Activated naive CD8-positive, alpha-beta T cell treated with anti-CD3 and anti-CD28 coated beads for 36 hours (primary cell): ENCODE measurements at regions not wholly inside any gene's neighbourhood (a gene's known extent, or its start where the extent isn't known, plus 50 kb on each side); places are given as distances from the start of the nearest gene placed in this dataset.
"Not testable (repeated sequence)": the region's sequence is repeated elsewhere in the genome, so short reads cannot be mapped to it uniquely, and the experiment has no call there.

ENCODE experiments used
- DNase-seq: peaks from one replicate; pipeline ENCODE4 v3.0.0; 2021
- H3K27ac Mint-ChIP-seq: one replicate; pipeline ENCODE4 v1.8.0; 2022; ENCODE audit warnings: mild to moderate bottlenecking, moderate library complexity, mixed read lengths
- H3K27me3 Mint-ChIP-seq: one replicate; pipeline ENCODE4 v1.8.0; 2022; ENCODE audit warnings: mild to moderate bottlenecking, mixed read lengths
- H3K36me3 Mint-ChIP-seq: one replicate; pipeline ENCODE4 v1.8.0; 2021; ENCODE audit warnings: mild to moderate bottlenecking, mixed read lengths
- H3K4me1 Mint-ChIP-seq: one replicate; pipeline ENCODE4 v1.8.0; 2021; ENCODE audit warnings: mixed read lengths
- H3K4me3 Mint-ChIP-seq: one replicate; pipeline ENCODE4 v1.8.0; 2022; ENCODE audit warnings: mild to moderate bottlenecking, moderate library complexity, mixed read lengths
- H3K9me3 Mint-ChIP-seq: one replicate; pipeline ENCODE4 v1.8.0; 2022; ENCODE audit warnings: mixed read lengths

- Mint-ChIP-seq H3K4me1 (no peaks in the 10 kb centered on the region), H3K4me3 (no peak overlapping the region), H3K27me3 (no peaks in the 10 kb centered on the region), H3K9me3 (peaks cover 18% of the 10 kb centered on the region), H3K36me3 (no peaks in the 10 kb centered on the region), H3K27ac (no peak overlapping the region)
- no peak for DNase-seq
Measured at GRCh38 chr19:23597661-23598060, 89.4 kb downstream of the ZNF675 start.

GRCh38 chr19:23596872-23597271, 90.1 kb downstream of the ZNF675 start:
- H3K4me3 Mint-ChIP-seq, result no peak overlapping the region
- no peaks in the 10 kb centered on the region for H3K36me3 Mint-ChIP-seq
- H3K9me3 Mint-ChIP-seq, result peaks cover 19% of the 10 kb centered on the region
- no peaks in the 10 kb centered on the region for H3K4me1 Mint-ChIP-seq
- DNase-seq, result no peak
- H3K27me3 Mint-ChIP-seq, result no peaks in the 10 kb centered on the region
- H3K27ac Mint-ChIP-seq, result no peak overlapping the region

GRCh38 chr19:23594311-23594710, 92.7 kb downstream of the ZNF675 start:
- H3K36me3 Mint-ChIP-seq, DNase-seq, H3K4me3 Mint-ChIP-seq, H3K4me1 Mint-ChIP-seq, H3K27me3 Mint-ChIP-seq, H3K27ac Mint-ChIP-seq: not testable (repeated sequence)
- H3K9me3 Mint-ChIP-seq, result peaks cover 30% of the 10 kb centered on the region

- no peak overlapping the region for H3K27ac Mint-ChIP-seq
- peaks cover 20% of the 10 kb centered on the region for H3K9me3 Mint-ChIP-seq
- H3K4me1 Mint-ChIP-seq, result no peaks in the 10 kb centered on the region
- DNase-seq, result no peak
- H3K27me3 Mint-ChIP-seq, result no peaks in the 10 kb centered on the region
- H3K4me3 Mint-ChIP-seq, result no peak overlapping the region
- peaks cover 2% of the 10 kb centered on the region for H3K36me3 Mint-ChIP-seq
Measured at GRCh38 chr19:23587546-23587945, 99.5 kb downstream of the ZNF675 start.

GRCh38 chr19:23577501-23577900, 109.5 kb downstream of the ZNF675 start:
- no peak for DNase-seq
- Mint-ChIP-seq H3K27ac (no peak overlapping the region), H3K4me1 (no peaks in the 10 kb centered on the region), H3K27me3 (no peaks in the 10 kb centered on the region), H3K9me3 (peaks cover 22% of the 10 kb centered on the region), H3K4me3 (no peak overlapping the region), H3K36me3 (no peaks in the 10 kb centered on the region)

GRCh38 chr19:23571175-23571574, 115.8 kb downstream of the ZNF675 start:
- DNase-seq, result no peak
- Mint-ChIP-seq H3K27ac (no peak overlapping the region), H3K4me1 (no peaks in the 10 kb centered on the region), H3K27me3 (no peaks in the 10 kb centered on the region), H3K4me3 (no peak overlapping the region), H3K9me3 (peaks cover 46% of the 10 kb centered on the region), H3K36me3 (peaks cover 7% of the 10 kb centered on the region)

- H3K9me3 Mint-ChIP-seq, result peaks cover 40% of the 10 kb centered on the region
- DNase-seq, H3K27me3 Mint-ChIP-seq, H3K4me3 Mint-ChIP-seq, H3K36me3 Mint-ChIP-seq, H3K27ac Mint-ChIP-seq, H3K4me1 Mint-ChIP-seq: not testable (repeated sequence)
Measured at GRCh38 chr19:23568116-23568515, 118.9 kb downstream of the ZNF675 start.

GRCh38 chr19:23565256-23565655, 121.8 kb downstream of the ZNF675 start:
- Mint-ChIP-seq H3K9me3 (peaks cover 24% of the 10 kb centered on the region), H3K27ac (no peak overlapping the region), H3K4me3 (no peak overlapping the region), H3K36me3 (peaks cover 4% of the 10 kb centered on the region), H3K27me3 (no peaks in the 10 kb centered on the region), H3K4me1 (no peaks in the 10 kb centered on the region)
- DNase-seq, result no peak

- no peaks in the 10 kb centered on the region for H3K4me1 Mint-ChIP-seq
- no peaks in the 10 kb centered on the region for H3K36me3 Mint-ChIP-seq
- no peak for DNase-seq
- H3K27ac Mint-ChIP-seq, result no peak overlapping the region
- no peak overlapping the region for H3K4me3 Mint-ChIP-seq
- H3K27me3 Mint-ChIP-seq, result no peaks in the 10 kb centered on the region
- H3K9me3 Mint-ChIP-seq, result peaks cover 24% of the 10 kb centered on the region
Measured at GRCh38 chr19:23563326-23563725, 123.7 kb downstream of the ZNF675 start.

GRCh38 chr19:23561341-23561740, 125.7 kb downstream of the ZNF675 start:
- Mint-ChIP-seq H3K27ac (no peak overlapping the region), H3K4me1 (no peaks in the 10 kb centered on the region), H3K4me3 (no peak overlapping the region), H3K36me3 (no peaks in the 10 kb centered on the region), H3K9me3 (peaks cover 14% of the 10 kb centered on the region), H3K27me3 (no peaks in the 10 kb centered on the region)
- no peak for DNase-seq

- no peak for DNase-seq
- H3K27me3 Mint-ChIP-seq, result no peaks in the 10 kb centered on the region
- H3K36me3 Mint-ChIP-seq, result no peaks in the 10 kb centered on the region
- no peak overlapping the region for H3K27ac Mint-ChIP-seq
- H3K9me3 Mint-ChIP-seq, result peaks cover 6% of the 10 kb centered on the region
- no peak overlapping the region for H3K4me3 Mint-ChIP-seq
- H3K4me1 Mint-ChIP-seq, result no peaks in the 10 kb centered on the region
Measured at GRCh38 chr19:23560051-23560450, 127.0 kb downstream of the ZNF675 start.

GRCh38 chr19:23558541-23558940, 128.5 kb downstream of the ZNF675 start:
- Mint-ChIP-seq H3K4me1 (no peaks in the 10 kb centered on the region), H3K27ac (no peak overlapping the region), H3K27me3 (no peaks in the 10 kb centered on the region)

GRCh38 chr19:23557381-23557780, 129.6 kb downstream of the ZNF675 start:
- H3K4me3 Mint-ChIP-seq, result no peak overlapping the region
- H3K4me1 Mint-ChIP-seq, result no peaks in the 10 kb centered on the region
- peaks cover 6% of the 10 kb centered on the region for H3K9me3 Mint-ChIP-seq
- no peaks in the 10 kb centered on the region for H3K36me3 Mint-ChIP-seq
- H3K27me3 Mint-ChIP-seq, result no peaks in the 10 kb centered on the region
- no peak for DNase-seq
- H3K27ac Mint-ChIP-seq, result no peak overlapping the region

More at GRCh38 chr19:23558541-23558940, 128.5 kb downstream of the ZNF675 start:
- no peak for DNase-seq
- H3K4me3 Mint-ChIP-seq, result no peak overlapping the region
- H3K9me3 Mint-ChIP-seq, result peaks cover 6% of the 10 kb centered on the region
- no peaks in the 10 kb centered on the region for H3K36me3 Mint-ChIP-seq

GRCh38 chr19:23554548-23554947, 132.5 kb downstream of the ZNF675 start:
- no peaks in the 10 kb centered on the region for H3K27me3 Mint-ChIP-seq
- no peak overlapping the region for H3K4me3 Mint-ChIP-seq
- H3K9me3 Mint-ChIP-seq, result peaks cover 8% of the 10 kb centered on the region
- no peak overlapping the region for H3K27ac Mint-ChIP-seq
- no peak for DNase-seq
- no peaks in the 10 kb centered on the region for H3K36me3 Mint-ChIP-seq
- no peaks in the 10 kb centered on the region for H3K4me1 Mint-ChIP-seq

- not testable (repeated sequence) for H3K27me3 Mint-ChIP-seq, H3K4me1 Mint-ChIP-seq, H3K9me3 Mint-ChIP-seq, H3K36me3 Mint-ChIP-seq, DNase-seq, H3K4me3 Mint-ChIP-seq, H3K27ac Mint-ChIP-seq
Measured at GRCh38 chr19:23550102-23550501, 136.9 kb downstream of the ZNF675 start.

GRCh38 chr19:23547816-23548430, 139.1 kb downstream of the ZNF675 start:
- Mint-ChIP-seq H3K27ac (no peak overlapping the region), H3K36me3 (no peaks in the 10 kb centered on the region), H3K4me1 (no peaks in the 10 kb centered on the region), H3K4me3 (no peak overlapping the region), H3K27me3 (no peaks in the 10 kb centered on the region), H3K9me3 (peaks cover 6% of the 10 kb centered on the region)
- no peak for DNase-seq
